ENCODE measurements at regions not wholly inside any gene's neighbourhood (a gene's known extent, or its start where the extent isn't known, plus 50 kb on each side); places are given as distances from the start of the nearest gene placed in this dataset.

DNA sequence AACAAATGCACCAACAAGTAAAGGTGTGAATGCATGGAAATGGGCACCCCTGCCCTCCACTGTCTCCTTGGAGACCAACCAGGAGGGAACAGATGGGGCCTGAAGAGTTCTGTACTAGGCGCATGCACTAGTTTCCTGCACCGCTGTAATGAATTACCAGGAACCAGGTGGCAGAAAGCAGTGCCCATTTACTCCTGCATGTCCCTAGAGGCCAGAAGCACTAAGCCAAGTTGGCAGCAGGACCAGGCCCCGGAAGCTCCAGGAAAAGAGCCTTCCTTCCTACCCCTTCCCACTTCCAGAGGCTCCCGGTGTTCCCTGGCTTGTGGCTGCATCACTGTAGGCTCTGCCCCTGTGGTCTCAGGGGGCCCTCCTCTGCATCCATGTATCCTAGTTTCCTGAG, 237.5 kb upstream of the PPP2R2D start:
- TF ChIP-seq MYC (IDR thresholded peaks at IDR 0.05; ENCODE audit: low read depth, low read length) (no peak), JUN (IDR thresholded peaks at IDR 0.05; ENCODE audit: borderline replicate concordance, insufficient read depth, insufficient read length, low read depth) (no peak), GATA2 (IDR thresholded peaks at IDR 0.05; ENCODE audit: insufficient read depth, insufficient read length, low read depth, low read length) (no peak), EZH2 (IDR thresholded peaks at IDR 0.05; ENCODE audit: borderline replicate concordance, low read depth, low read length, severe bottlenecking) (no peak), FOS (IDR thresholded peaks at IDR 0.05; ENCODE audit: borderline replicate concordance, insufficient read depth, low read length) (no peak), POLR2A (IDR thresholded peaks at IDR 0.05; ENCODE audit: low read depth, low read length) (no peak), POLR2AphosphoS5 (IDR thresholded peaks at IDR 0.05; ENCODE audit: insufficient read depth, low read depth, low read length) (no peak)
- TF ChIP-seq, protein P1, sequence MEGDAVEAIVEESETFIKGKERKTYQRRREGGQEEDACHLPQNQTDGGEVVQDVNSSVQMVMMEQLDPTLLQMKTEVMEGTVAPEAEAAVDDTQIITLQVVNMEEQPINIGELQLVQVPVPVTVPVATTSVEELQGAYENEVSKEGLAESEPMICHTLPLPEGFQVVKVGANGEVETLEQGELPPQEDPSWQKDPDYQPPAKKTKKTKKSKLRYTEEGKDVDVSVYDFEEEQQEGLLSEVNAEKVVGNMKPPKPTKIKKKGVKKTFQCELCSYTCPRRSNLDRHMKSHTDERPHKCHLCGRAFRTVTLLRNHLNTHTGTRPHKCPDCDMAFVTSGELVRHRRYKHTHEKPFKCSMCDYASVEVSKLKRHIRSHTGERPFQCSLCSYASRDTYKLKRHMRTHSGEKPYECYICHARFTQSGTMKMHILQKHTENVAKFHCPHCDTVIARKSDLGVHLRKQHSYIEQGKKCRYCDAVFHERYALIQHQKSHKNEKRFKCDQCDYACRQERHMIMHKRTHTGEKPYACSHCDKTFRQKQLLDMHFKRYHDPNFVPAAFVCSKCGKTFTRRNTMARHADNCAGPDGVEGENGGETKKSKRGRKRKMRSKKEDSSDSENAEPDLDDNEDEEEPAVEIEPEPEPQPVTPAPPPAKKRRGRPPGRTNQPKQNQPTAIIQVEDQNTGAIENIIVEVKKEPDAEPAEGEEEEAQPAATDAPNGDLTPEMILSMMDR (IDR thresholded peaks at IDR 0.05; ENCODE audit: extremely low read depth in 1 of 2, insufficient read depth in 1 of 2, low read depth in 1 of 2, low read length in 2 of 2), result no peak
- TF ChIP-seq, protein P2, sequence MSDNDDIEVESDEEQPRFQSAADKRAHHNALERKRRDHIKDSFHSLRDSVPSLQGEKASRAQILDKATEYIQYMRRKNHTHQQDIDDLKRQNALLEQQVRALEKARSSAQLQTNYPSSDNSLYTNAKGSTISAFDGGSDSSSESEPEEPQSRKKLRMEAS (IDR thresholded peaks at IDR 0.05; ENCODE audit: insufficient read depth, insufficient read length), result no peak

More for the DNA sequence above, 237.5 kb upstream of the PPP2R2D start:
- Histone ChIP-seq H3K9me1 (replicated peaks; ENCODE audit: control insufficient read depth, extremely low read depth, insufficient read depth, low read length) (no peaks in the 10 kb centered on the region), H3K36me3 (ENCODE audit: control insufficient read depth in 2 of 2, extremely low read depth in 1 of 2, insufficient read depth in 2 of 2, low read length in 2 of 2) (no peaks in the 10 kb centered on the region), H3K4me1 (ENCODE audit: control insufficient read depth, extremely low read depth, insufficient read depth, low read length) (no peaks in the 10 kb centered on the region), H3K9me3 (replicated peaks; ENCODE audit: control insufficient read depth, insufficient read depth, low read length) (peaks cover 3% of the 10 kb centered on the region), H3K4me3 (replicated peaks in 1 of 3; ENCODE audit: insufficient read depth in 1 of 3, low read depth in 1 of 3, low read length in 3 of 3) (no peak overlapping the region), H3K27ac (ENCODE audit: insufficient read depth, low read depth, low read length) (no peak overlapping the region), H3K27me3 (ENCODE audit: control insufficient read depth in 2 of 2, insufficient read depth in 2 of 2, low read length in 2 of 2) (no peaks in the 10 kb centered on the region), H3K9ac (replicated peaks; ENCODE audit: extremely low read depth, insufficient read depth, low read length) (no peak overlapping the region), H3K79me2 (ENCODE audit: control insufficient read depth, insufficient read depth, low read length) (no peaks in the 10 kb centered on the region), H2AFZ (ENCODE audit: low read depth, low read length) (no peak overlapping the region), H3K4me2 (ENCODE audit: insufficient read depth, low read length) (no peak overlapping the region), H4K20me1 (replicated peaks; ENCODE audit: control insufficient read depth, extremely low read depth, insufficient read depth, low read length) (no peaks in the 10 kb centered on the region)
- ChIA-PET CTCF (no interaction called here), POLR2A (no interaction called here)
- no TSS peak for BruUV-seq (replicated peaks)
- FAIRE-seq, result no peak
- DNase-seq (ENCODE audit: low read depth, low spot score), result no peak
- dilution Hi-C loops (cut with MboI; ENCODE audit: extremely low pct_ligation_motif_present, low sequenced_read_pairs) (no loop called here), intact Hi-C loops (cut with micrococcal nuclease) (no loop called here)
